Tibial nerve (tissue), 3 donors: ENCODE measurements at regions not wholly inside any gene's neighbourhood (a gene's known extent, or its start where the extent isn't known, plus 50 kb on each side); places are given as distances from the start of the nearest gene placed in this dataset.

Source experiments
- CTCF ChIP-seq, 5 experiments: fragments of 200-600 bp in 3 of 5; fragments of 450-650 bp in 2 of 5; sonication (generic) in 3 of 5; IDR thresholded peaks; one replicate each; pipeline ENCODE4 v1.5.1; 2016 to 2019; ENCODE audit warnings: antibody characterized with exemption in 5 of 5, mild to moderate bottlenecking in 3 of 5, moderate library complexity in 2 of 5
- POLR2A ChIP-seq, 2 donors: fragments of 450-650 bp; IDR thresholded peaks; one replicate each; pipeline ENCODE4 v1.6.1; 2017; ENCODE audit warnings: antibody characterized with exemption in 2 of 2, mild to moderate bottlenecking in 2 of 2, moderate library complexity in 2 of 2

- no peak for TF ChIP-seq POLR2A (IDR thresholded peaks at IDR 0.05)
- TF ChIP-seq CTCF (IDR thresholded peaks at IDR 0.05): no peak
These were observed 90.4 kb upstream of the SALL3 start for GRCh38 chr18:78889250-78889649.
